A549 (cell line): ENCODE measurements at regions not wholly inside any gene's neighbourhood (a gene's known extent, or its start where the extent isn't known, plus 50 kb on each side); places are given as distances from the start of the nearest gene placed in this dataset.

Experiments
- ATAC-seq, 2 experiments: fragments of 200-7000 bp in 1 of 2; fragments of >200 bp in 1 of 2; cut with Nextera tagmentation in 1 of 2; cut with Tn5 transposase in 1 of 2; 3 replicates each; pipeline versions ENCODE4 v1.8.0 to v1.9.1; 2018 to 2020; ENCODE audit warnings: mild to moderate bottlenecking in 1 of 2, moderate library complexity in 1 of 2
- CTCF ChIA-PET: fragments of 300-600 bp; sonication (Branson Sonifier 250); formaldehyde crosslinking; extraction: SDS; loops from one replicate; lab custom pipeline; 2021; ENCODE audit warnings: antibody characterized with exemption, inconsistent platforms; lab: Yijun Ruan, JAX
- POLR2A ChIA-PET: fragments of 350-600 bp; formaldehyde crosslinking; extraction: SDS; loops from one replicate; lab custom pipeline; 2021; ENCODE audit warnings: antibody characterized with exemption, inconsistent platforms; lab: Yijun Ruan, JAX
- DNase-seq, 2 experiments: peaks; one replicate each; pipeline versions ENCODE4 v3.0.0 to v3.0.0-alpha.2; 2011 to 2016; ENCODE audit warnings: low read depth in 1 of 2, low spot score in 1 of 2
- FAIRE-seq: peaks from 2 replicates; lab custom pipeline; 2011; peaks lifted over from hg19 to GRCh38; lab: Jason Lieb, UNC
- H3K27ac ChIP-seq, 2 experiments: fragments of >200 bp; sonication (Bioruptor Twin); formaldehyde crosslinking; 3 replicates each; pipeline ENCODE4 v1.5.1; 2016 to 2017
- H3K4me1 ChIP-seq: fragments of >200 bp; sonication (Bioruptor Twin); formaldehyde crosslinking; 3 replicates; pipeline ENCODE4 v1.6.1; 2016
- H3K4me2 ChIP-seq: fragments of >200 bp; sonication (Bioruptor Twin); formaldehyde crosslinking; 3 replicates; pipeline ENCODE4 v1.6.1; 2016
- H3K4me3 ChIP-seq: fragments of >200 bp; sonication (Bioruptor Twin); formaldehyde crosslinking; 3 replicates; pipeline ENCODE4 v1.5.1; 2016
- H3K9me3 ChIP-seq: fragments of >200 bp; sonication (Bioruptor Twin); formaldehyde crosslinking; 3 replicates; pipeline ENCODE4 v1.6.1; 2016
- BHLHE40 ChIP-seq: IDR thresholded peaks from 2 replicates; pipeline ENCODE4 v1.6.1; 2012; ENCODE audit warnings: low read depth, low read length, inconsistent platforms
- CBX8 ChIP-seq: fragments of 200-600 bp; sonication (generic); IDR thresholded peaks from 2 replicates; pipeline ENCODE4 v1.6.1; 2016
- CEBPB ChIP-seq, 2 experiments: fragments of >200 bp in 1 of 2; sonication (Bioruptor Twin) in 1 of 2; formaldehyde crosslinking in 1 of 2; IDR thresholded peaks; 2 replicates each; pipeline ENCODE4 v1.6.1; 2012 to 2016
- EP300 ChIP-seq, 2 experiments: fragments of >200 bp; sonication (Bioruptor Twin); formaldehyde crosslinking; IDR thresholded peaks; 2 replicates in 1 of 2; 3 replicates in 1 of 2; pipeline ENCODE4 v1.6.1; 2016 to 2017
- ESRRA ChIP-seq: fragments of 150-350 bp; IDR thresholded peaks from 2 replicates; pipeline ENCODE4 v1.6.1; 2014; ENCODE audit warnings: mild to moderate bottlenecking, low read length, borderline replicate concordance
- FOSB ChIP-seq: fragments of 250-450 bp; sonication (Bioruptor Pico); IDR thresholded peaks from 2 replicates; pipeline ENCODE4 v1.5.0; 2020; ENCODE audit warnings: mild to moderate bottlenecking, moderate library complexity
- GATA3 ChIP-seq: IDR thresholded peaks from 2 replicates; pipeline ENCODE4 v1.6.1; 2012; ENCODE audit warnings: borderline replicate concordance
- HOXB5 ChIP-seq: fragments of 250-450 bp; sonication (Bioruptor Pico); IDR thresholded peaks from 2 replicates; pipeline ENCODE4 v1.5.0; 2020; ENCODE audit warnings: mild to moderate bottlenecking, moderate library complexity
- JUNB ChIP-seq: fragments of >200 bp; sonication (Bioruptor Twin); formaldehyde crosslinking; IDR thresholded peaks from 2 replicates; pipeline ENCODE4 v1.6.1; 2016
- KDM1A ChIP-seq: fragments of 200-600 bp; sonication (generic); IDR thresholded peaks from 2 replicates; pipeline ENCODE4 v1.6.1; 2016; ENCODE audit warnings: low read depth, mild to moderate bottlenecking
- MAZ ChIP-seq: fragments of 150-350 bp; IDR thresholded peaks from 2 replicates; pipeline ENCODE4 v1.6.1; 2014; ENCODE audit warnings: antibody characterized with exemption, low read depth, low read length, borderline replicate concordance
- NR3C1 ChIP-seq: fragments of >200 bp; sonication (Bioruptor Twin); formaldehyde crosslinking; IDR thresholded peaks from 3 replicates; pipeline ENCODE4 v1.6.1; 2017
- TFCP2L1 ChIP-seq: fragments of 250-450 bp; sonication (Bioruptor Pico); IDR thresholded peaks from 2 replicates; pipeline ENCODE4 v1.5.0; 2021; ENCODE audit warnings: mild to moderate bottlenecking
- ZC3H11A ChIP-seq: fragments of 450-650 bp; IDR thresholded peaks from 2 replicates; pipeline ENCODE4 v1.6.1; 2014; ENCODE audit warnings: antibody characterized with exemption, mild to moderate bottlenecking
- ZSCAN20 ChIP-seq: fragments of 250-450 bp; sonication (Bioruptor Pico); IDR thresholded peaks from 2 replicates; pipeline ENCODE4 v1.8.0; 2022; ENCODE audit warnings: mild to moderate bottlenecking, moderate library complexity
- WGBS: methylation state at CpG from one replicate; pipeline ENCODE4 v1.1.6; 2017; ENCODE audit errors: missing lambda C conversion rate; 5-methylcytosine and 5-hydroxymethylcytosine counted together
- TF ChIP-seq, protein P1 (sequence below): fragments of 250-450 bp; sonication (Bioruptor Pico); IDR thresholded peaks from 2 replicates; pipeline ENCODE4 v1.5.0; 2021; ENCODE audit warnings: mild to moderate bottlenecking, moderate library complexity, borderline replicate concordance
- TF ChIP-seq, protein P2 (sequence below): fragments of >200 bp; sonication (Bioruptor Twin); formaldehyde crosslinking; IDR thresholded peaks from 3 replicates; pipeline ENCODE4 v1.5.1; 2016
- TF ChIP-seq, protein P3 (sequence below): fragments of 450-650 bp; IDR thresholded peaks from 2 replicates; pipeline ENCODE4 v1.6.1; 2014; ENCODE audit warnings: antibody characterized with exemption
- TF ChIP-seq, protein P4 (sequence below): IDR thresholded peaks from 2 replicates; pipeline ENCODE4 v1.6.1; 2012

DNA sequence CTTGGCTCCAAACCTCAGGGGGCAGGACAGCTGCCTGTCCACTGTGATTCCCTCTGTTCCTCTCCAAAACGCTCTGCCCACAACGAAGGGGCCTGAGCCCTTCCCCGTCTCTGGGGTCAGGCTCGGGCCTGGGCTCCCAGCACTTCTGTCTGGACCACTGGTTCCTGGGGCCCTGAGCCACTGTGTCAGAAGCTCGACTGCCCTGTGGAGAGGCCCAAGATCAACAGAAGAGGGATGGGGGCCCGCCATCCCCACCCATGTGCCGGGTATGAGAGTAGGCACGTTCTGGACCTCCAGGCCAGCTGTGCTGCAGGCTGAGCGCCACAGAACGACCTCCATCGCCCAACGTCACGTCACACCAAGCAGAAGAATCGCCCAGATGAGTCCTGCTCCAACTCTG, 119.9 kb upstream of the HS6ST1 start:
- FAIRE-seq (no peak), ATAC-seq (no peak), DNase-seq (no peak)
- POLR2A ChIA-PET, result no interaction called here
- Histone ChIP-seq H3K4me3 (no peak overlapping the region), H3K4me2 (no peak overlapping the region), H3K27ac (no peak overlapping the region), H3K4me1 (no peaks in the 10 kb centered on the region), H3K9me3 (no peaks in the 10 kb centered on the region)
- 46% methylated on average over 14 of the region's 14 CpGs for WGBS
- TF ChIP-seq, protein P1, sequence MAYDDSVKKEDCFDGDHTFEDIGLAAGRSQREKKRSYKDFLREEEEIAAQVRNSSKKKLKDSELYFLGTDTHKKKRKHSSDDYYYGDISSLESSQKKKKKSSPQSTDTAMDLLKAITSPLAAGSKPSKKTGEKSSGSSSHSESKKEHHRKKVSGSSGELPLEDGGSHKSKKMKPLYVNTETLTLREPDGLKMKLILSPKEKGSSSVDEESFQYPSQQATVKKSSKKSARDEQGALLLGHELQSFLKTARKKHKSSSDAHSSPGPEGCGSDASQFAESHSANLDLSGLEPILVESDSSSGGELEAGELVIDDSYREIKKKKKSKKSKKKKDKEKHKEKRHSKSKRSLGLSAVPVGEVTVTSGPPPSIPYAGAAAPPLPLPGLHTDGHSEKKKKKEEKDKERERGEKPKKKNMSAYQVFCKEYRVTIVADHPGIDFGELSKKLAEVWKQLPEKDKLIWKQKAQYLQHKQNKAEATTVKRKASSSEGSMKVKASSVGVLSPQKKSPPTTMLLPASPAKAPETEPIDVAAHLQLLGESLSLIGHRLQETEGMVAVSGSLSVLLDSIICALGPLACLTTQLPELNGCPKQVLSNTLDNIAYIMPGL (CRISPR knock-in tag), result no peak
- TF ChIP-seq FOSB (CRISPR knock-in tag), result no peak
- TF ChIP-seq, protein P2, sequence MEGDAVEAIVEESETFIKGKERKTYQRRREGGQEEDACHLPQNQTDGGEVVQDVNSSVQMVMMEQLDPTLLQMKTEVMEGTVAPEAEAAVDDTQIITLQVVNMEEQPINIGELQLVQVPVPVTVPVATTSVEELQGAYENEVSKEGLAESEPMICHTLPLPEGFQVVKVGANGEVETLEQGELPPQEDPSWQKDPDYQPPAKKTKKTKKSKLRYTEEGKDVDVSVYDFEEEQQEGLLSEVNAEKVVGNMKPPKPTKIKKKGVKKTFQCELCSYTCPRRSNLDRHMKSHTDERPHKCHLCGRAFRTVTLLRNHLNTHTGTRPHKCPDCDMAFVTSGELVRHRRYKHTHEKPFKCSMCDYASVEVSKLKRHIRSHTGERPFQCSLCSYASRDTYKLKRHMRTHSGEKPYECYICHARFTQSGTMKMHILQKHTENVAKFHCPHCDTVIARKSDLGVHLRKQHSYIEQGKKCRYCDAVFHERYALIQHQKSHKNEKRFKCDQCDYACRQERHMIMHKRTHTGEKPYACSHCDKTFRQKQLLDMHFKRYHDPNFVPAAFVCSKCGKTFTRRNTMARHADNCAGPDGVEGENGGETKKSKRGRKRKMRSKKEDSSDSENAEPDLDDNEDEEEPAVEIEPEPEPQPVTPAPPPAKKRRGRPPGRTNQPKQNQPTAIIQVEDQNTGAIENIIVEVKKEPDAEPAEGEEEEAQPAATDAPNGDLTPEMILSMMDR, result no peak
- no peak for TF ChIP-seq MAZ
- TF ChIP-seq ZC3H11A, result no peak
- CTCF ChIA-PET, result no interaction called here

DNA sequence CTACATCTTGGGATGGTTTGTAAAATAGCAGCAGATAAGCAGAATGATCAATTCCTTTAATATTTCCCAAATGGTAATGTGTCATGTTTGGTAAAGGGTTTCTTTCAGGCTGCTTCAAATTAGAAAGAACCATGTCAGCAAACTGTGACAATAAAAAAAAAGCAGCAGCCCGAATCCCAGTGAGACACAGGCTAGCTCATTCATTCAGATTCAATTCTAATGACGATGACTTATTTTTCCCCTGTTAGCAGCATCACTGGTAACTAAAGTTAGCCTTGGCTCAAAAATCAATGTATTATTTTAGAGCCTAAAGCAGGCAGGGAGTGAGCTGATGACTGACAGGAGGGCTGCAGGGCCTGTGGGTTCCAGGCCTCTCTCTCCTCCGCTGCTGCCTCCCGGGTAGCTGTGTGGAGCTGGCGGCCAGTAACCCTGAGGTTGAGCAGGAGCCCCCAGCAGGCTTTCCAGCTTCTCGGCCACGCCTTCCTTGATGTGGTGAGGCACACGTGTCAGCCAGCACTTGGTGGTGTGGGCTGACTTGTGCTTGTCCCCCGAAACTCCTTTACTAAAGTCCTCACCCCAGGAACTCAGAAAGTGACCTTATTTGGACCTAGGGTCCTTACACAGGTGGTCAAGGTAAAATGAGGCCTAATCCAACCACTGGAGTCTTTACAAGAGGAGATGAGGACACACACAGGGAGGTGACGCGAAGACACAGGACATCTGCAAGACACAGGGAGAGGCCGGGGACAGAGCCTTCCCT, 120.5 kb upstream of the HS6ST1 start:
- H3K27ac ChIP-seq, result no peak overlapping the region
- no peak for DNase-seq
- no peak for FAIRE-seq
- no peak overlapping the region for H3K4me2 ChIP-seq
- TF ChIP-seq KDM1A, result no peak
- no peak for TF ChIP-seq NR3C1
- no peak for TF ChIP-seq HOXB5
- no peak for TF ChIP-seq FOSB (CRISPR knock-in tag)
- no peak for TF ChIP-seq CBX8
- no peak for TF ChIP-seq BHLHE40
- TF ChIP-seq EP300 (IDR thresholded peaks at IDR 0.05), result no peak
- no peak for TF ChIP-seq JUNB
- TF ChIP-seq, protein P3, sequence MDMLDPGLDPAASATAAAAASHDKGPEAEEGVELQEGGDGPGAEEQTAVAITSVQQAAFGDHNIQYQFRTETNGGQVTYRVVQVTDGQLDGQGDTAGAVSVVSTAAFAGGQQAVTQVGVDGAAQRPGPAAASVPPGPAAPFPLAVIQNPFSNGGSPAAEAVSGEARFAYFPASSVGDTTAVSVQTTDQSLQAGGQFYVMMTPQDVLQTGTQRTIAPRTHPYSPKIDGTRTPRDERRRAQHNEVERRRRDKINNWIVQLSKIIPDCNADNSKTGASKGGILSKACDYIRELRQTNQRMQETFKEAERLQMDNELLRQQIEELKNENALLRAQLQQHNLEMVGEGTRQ, result no peak
- TF ChIP-seq TFCP2L1 (CRISPR knock-in tag), result no peak
- TF ChIP-seq, protein P4, sequence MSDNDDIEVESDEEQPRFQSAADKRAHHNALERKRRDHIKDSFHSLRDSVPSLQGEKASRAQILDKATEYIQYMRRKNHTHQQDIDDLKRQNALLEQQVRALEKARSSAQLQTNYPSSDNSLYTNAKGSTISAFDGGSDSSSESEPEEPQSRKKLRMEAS, result no peak
- no peak for TF ChIP-seq CEBPB (IDR thresholded peaks at IDR 0.05)
- CTCF ChIA-PET, result no interaction called here
- POLR2A ChIA-PET, result no interaction called here
- ATAC-seq, result no peak
- 67% methylated on average over 11 of the region's 12 CpGs for WGBS
- no peaks in the 10 kb centered on the region for H3K4me1 ChIP-seq
- no peak overlapping the region for H3K4me3 ChIP-seq
- H3K9me3 ChIP-seq, result no peaks in the 10 kb centered on the region

DNA sequence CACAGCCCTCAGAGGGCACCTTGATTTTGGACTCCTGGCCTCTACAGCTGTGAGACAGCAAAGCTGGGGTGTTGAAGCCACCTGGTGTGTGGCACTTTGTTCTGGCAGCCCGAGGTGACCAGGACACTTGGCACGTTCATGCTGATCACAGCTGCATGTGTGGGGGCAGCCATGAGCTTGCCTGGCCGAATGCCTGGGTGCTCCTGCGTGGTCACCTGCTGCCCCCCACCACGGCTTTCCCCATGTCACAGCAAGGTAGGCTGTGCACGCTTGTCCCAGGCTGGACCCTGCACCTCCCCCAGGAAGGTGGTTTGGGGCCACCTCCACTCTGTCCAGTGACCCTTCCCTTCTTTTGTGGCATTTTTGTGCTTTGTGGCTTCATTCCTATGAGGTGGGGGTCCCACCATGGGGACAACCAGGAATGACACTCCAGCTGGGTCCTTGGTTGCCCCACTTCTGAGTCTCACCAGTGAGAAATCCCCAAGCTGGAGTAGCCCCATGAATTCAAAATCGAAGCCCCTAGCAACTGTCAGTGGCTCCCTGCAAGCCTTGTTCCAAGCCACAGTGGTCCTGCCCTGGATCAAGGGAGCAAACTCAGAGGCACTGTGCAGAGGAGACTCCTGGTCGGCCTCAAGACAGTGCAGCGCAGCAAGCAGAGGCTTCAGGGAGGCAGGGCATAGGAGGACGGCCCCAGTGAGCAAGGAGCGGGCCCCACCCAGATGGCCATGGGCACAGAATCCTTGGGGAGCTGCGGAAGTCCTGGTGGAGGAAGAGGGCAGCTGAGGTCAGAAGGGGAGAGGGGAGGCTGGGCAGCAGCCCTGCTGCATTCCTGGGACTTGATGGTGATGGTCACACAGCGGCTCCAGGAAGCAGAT, 121.4 kb upstream of the HS6ST1 start:
- WGBS, result 61% methylated on average over 7 of the region's 13 CpGs
- ChIA-PET CTCF (no interaction called here), POLR2A (no interaction called here)
- no peaks in the 10 kb centered on the region for H3K4me1 ChIP-seq
- H3K4me3 ChIP-seq, result no peak overlapping the region
- H3K27ac ChIP-seq, result no peak overlapping the region
- FAIRE-seq (no peak), ATAC-seq (no peak), DNase-seq (no peak)
- TF ChIP-seq ESRRA (no peak), FOSB (CRISPR knock-in tag) (no peak), ZSCAN20 (CRISPR knock-in tag) (no peak), TFCP2L1 (CRISPR knock-in tag) (no peak), GATA3 (no peak)
- no peak overlapping the region for H3K4me2 ChIP-seq
- H3K9me3 ChIP-seq, result no peaks in the 10 kb centered on the region
